HG03571 (cell line): ENCODE measurements at regions not wholly inside any gene's neighbourhood (a gene's known extent, or its start where the extent isn't known, plus 50 kb on each side); places are given as distances from the start of the nearest gene placed in this dataset.

Experiments
- ATAC-seq: cut with Tn5 transposase; IDR thresholded peaks from one replicate; pipeline ENCODE4 v1.9.1; 2021; ENCODE audit not compliant: unreplicated experiment

GRCh38 chr12:98453492-98453891, 61.9 kb upstream of the TMPO start:
- ATAC-seq: no peak

- no peak for ATAC-seq
Observed at GRCh38 chr12:98456041-98456440, 59.3 kb upstream of the TMPO start.

- no peak for ATAC-seq
Observed at GRCh38 chr12:98456576-98457573, 58.5 kb upstream of the TMPO start.

- ATAC-seq: no peak
Observed at GRCh38 chr12:98464190-98464589, 51.2 kb upstream of the TMPO start.

GRCh38 chr12:98465505-98465904, 49.9 kb upstream of the TMPO start:
- ATAC-seq: no peak
